ENCODE measurements at regions not wholly inside any gene's neighbourhood (a gene's known extent, or its start where the extent isn't known, plus 50 kb on each side); places are given as distances from the start of the nearest gene placed in this dataset.

- H3K4me3 ChIP-seq, result no peak overlapping the region
- DNase-seq (ENCODE audit: low read depth in 1 of 2, low spot score in 1 of 2), result no peak
- H3K9me3 ChIP-seq (ENCODE audit: low read depth), result no peaks in the 10 kb centered on the region
- no peaks in the 10 kb centered on the region for H3K36me3 ChIP-seq
- no peak for TF ChIP-seq CTCF (IDR thresholded peaks at IDR 0.05; ENCODE audit: low read depth, low read length)
- H3K27ac ChIP-seq, result no peak overlapping the region
- no peaks in the 10 kb centered on the region for H3K4me1 ChIP-seq (ENCODE audit: low read depth)
- H3K27me3 ChIP-seq, result peaks cover 5% of the 10 kb centered on the region
Measured at GRCh38 chr1:230549625-230550024, 92.7 kb upstream of the COG2 start.

GRCh38 chr1:230548997-230549396 is 93.3 kb upstream of the COG2 start:
- H3K27me3 ChIP-seq, result peaks cover 5% of the 10 kb centered on the region
- no peaks in the 10 kb centered on the region for H3K36me3 ChIP-seq
- no peaks in the 10 kb centered on the region for H3K9me3 ChIP-seq (ENCODE audit: low read depth)
- H3K4me3 ChIP-seq, result no peak overlapping the region
- DNase-seq (ENCODE audit: low read depth in 1 of 2, low spot score in 1 of 2), result no peak
- H3K4me1 ChIP-seq (ENCODE audit: low read depth), result no peaks in the 10 kb centered on the region
- H3K27ac ChIP-seq, result no peak overlapping the region
- TF ChIP-seq CTCF (IDR thresholded peaks at IDR 0.05; ENCODE audit: low read depth, low read length), result no peak

GRCh38 chr1:230548357-230548756 is 93.9 kb upstream of the COG2 start:
- Histone ChIP-seq H3K27me3 (peaks cover 5% of the 10 kb centered on the region), H3K4me3 (no peak overlapping the region), H3K27ac (no peak overlapping the region), H3K9me3 (ENCODE audit: low read depth) (no peaks in the 10 kb centered on the region), H3K4me1 (ENCODE audit: low read depth) (no peaks in the 10 kb centered on the region), H3K36me3 (no peaks in the 10 kb centered on the region)
- TF ChIP-seq CTCF (IDR thresholded peaks at IDR 0.05; ENCODE audit: low read depth, low read length), result no peak
- no peak for DNase-seq (ENCODE audit: low read depth in 1 of 2, low spot score in 1 of 2)

GRCh38 chr1:230545181-230545580 is 97.1 kb upstream of the COG2 start:
- peaks cover 5% of the 10 kb centered on the region for H3K27me3 ChIP-seq
- TF ChIP-seq CTCF (IDR thresholded peaks at IDR 0.05; ENCODE audit: low read depth, low read length), result no peak

GRCh38 chr1:230544758-230545157 is 97.5 kb upstream of the COG2 start:
- H3K4me1 ChIP-seq (ENCODE audit: low read depth), result no peaks in the 10 kb centered on the region
- no peaks in the 10 kb centered on the region for H3K36me3 ChIP-seq
- no peak for TF ChIP-seq CTCF (IDR thresholded peaks at IDR 0.05; ENCODE audit: low read depth, low read length)
- H3K4me3 ChIP-seq, result no peak overlapping the region
- no peak overlapping the region for H3K27ac ChIP-seq
- DNase-seq (ENCODE audit: low read depth in 1 of 2, low spot score in 1 of 2), result no peak
- peaks cover 5% of the 10 kb centered on the region for H3K27me3 ChIP-seq
- H3K9me3 ChIP-seq (ENCODE audit: low read depth), result no peaks in the 10 kb centered on the region

More at GRCh38 chr1:230545181-230545580, 97.1 kb upstream of the COG2 start:
- no peak for DNase-seq (ENCODE audit: low read depth in 1 of 2, low spot score in 1 of 2)
- H3K4me1 ChIP-seq (ENCODE audit: low read depth), result no peaks in the 10 kb centered on the region
- no peaks in the 10 kb centered on the region for H3K9me3 ChIP-seq (ENCODE audit: low read depth)
- no peak overlapping the region for H3K27ac ChIP-seq
- H3K36me3 ChIP-seq, result no peaks in the 10 kb centered on the region
- no peak overlapping the region for H3K4me3 ChIP-seq

- Histone ChIP-seq H3K4me1 (ENCODE audit: low read depth) (no peaks in the 10 kb centered on the region), H3K27me3 (no peaks in the 10 kb centered on the region), H3K4me3 (no peak overlapping the region), H3K9me3 (ENCODE audit: low read depth) (no peaks in the 10 kb centered on the region), H3K27ac (no peak overlapping the region), H3K36me3 (no peaks in the 10 kb centered on the region)
- no peak for DNase-seq (ENCODE audit: low read depth in 1 of 2, low spot score in 1 of 2)
- no peak for TF ChIP-seq CTCF (IDR thresholded peaks at IDR 0.05; ENCODE audit: low read depth, low read length)
Measured at GRCh38 chr1:230543085-230543484, 99.2 kb upstream of the COG2 start.
